ENCODE measurements at regions not wholly inside any gene's neighbourhood (a gene's known extent, or its start where the extent isn't known, plus 50 kb on each side); places are given as distances from the start of the nearest gene placed in this dataset.

GRCh38 chr10:91002656-91003055 lies 81.8 kb upstream of the ANKRD1 start:
- no peak for TF ChIP-seq POLR2A (IDR thresholded peaks at IDR 0.05)
- TF ChIP-seq, protein P1, sequence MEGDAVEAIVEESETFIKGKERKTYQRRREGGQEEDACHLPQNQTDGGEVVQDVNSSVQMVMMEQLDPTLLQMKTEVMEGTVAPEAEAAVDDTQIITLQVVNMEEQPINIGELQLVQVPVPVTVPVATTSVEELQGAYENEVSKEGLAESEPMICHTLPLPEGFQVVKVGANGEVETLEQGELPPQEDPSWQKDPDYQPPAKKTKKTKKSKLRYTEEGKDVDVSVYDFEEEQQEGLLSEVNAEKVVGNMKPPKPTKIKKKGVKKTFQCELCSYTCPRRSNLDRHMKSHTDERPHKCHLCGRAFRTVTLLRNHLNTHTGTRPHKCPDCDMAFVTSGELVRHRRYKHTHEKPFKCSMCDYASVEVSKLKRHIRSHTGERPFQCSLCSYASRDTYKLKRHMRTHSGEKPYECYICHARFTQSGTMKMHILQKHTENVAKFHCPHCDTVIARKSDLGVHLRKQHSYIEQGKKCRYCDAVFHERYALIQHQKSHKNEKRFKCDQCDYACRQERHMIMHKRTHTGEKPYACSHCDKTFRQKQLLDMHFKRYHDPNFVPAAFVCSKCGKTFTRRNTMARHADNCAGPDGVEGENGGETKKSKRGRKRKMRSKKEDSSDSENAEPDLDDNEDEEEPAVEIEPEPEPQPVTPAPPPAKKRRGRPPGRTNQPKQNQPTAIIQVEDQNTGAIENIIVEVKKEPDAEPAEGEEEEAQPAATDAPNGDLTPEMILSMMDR (IDR thresholded peaks at IDR 0.05): no peak

All from tibial nerve (tissue), 3 donors.